Stimulated activated CD8-positive, alpha-beta memory T cell treated with anti-CD3 and anti-CD28 coated beads, Interleukin-2, amount 100 ng/mL, for 1 hour (primary cell): ENCODE measurements at regions not wholly inside any gene's neighbourhood (a gene's known extent, or its start where the extent isn't known, plus 50 kb on each side); places are given as distances from the start of the nearest gene placed in this dataset.

Source experiments
- DNase-seq, 2 donors: peaks; one replicate each; pipeline ENCODE4 v3.0.0-alpha.2; 2020; ENCODE audit warnings: low read depth in 2 of 2

- DNase-seq, result no peak
Measured at GRCh38 chr10:5310914-5311313, 53.9 kb upstream of the UCN3 start.

- DNase-seq, result no peak
Measured at GRCh38 chr10:5311617-5312016, 53.1 kb upstream of the UCN3 start.

- no peak for DNase-seq
Measured at GRCh38 chr10:5314840-5315239, 49.9 kb upstream of the UCN3 start.
